WTC11 (cell line): ENCODE measurements at regions not wholly inside any gene's neighbourhood (a gene's known extent, or its start where the extent isn't known, plus 50 kb on each side); places are given as distances from the start of the nearest gene placed in this dataset.

ENCODE experiments used
- ATAC-seq: fragments of 200-7000 bp; cut with Tn5 transposase; 2 replicates; pipeline ENCODE4 v1.10.0; 2021; ENCODE audit warnings: mild to moderate bottlenecking, moderate library complexity
- CTCF ChIA-PET: fragments of 300-600 bp; sonication (Branson Sonifier 250); formaldehyde crosslinking; loops from one replicate; lab custom pipeline; 2021; ENCODE audit warnings: antibody characterized with exemption; lab: Charles Lee
- POLR2A ChIA-PET: fragments of 350-600 bp; sonication (Branson Sonifier 250); formaldehyde crosslinking; loops from one replicate; lab custom pipeline; 2021; ENCODE audit warnings: antibody characterized with exemption; lab: Charles Lee
- DNase-seq: peaks from one replicate; pipeline ENCODE4 v3.0.0; 2021; ENCODE audit warnings: low spot score
- H3K27ac Mint-ChIP-seq: 2 replicates; pipeline ENCODE4 v1.8.0; 2021; ENCODE audit warnings: mixed read lengths
- H3K27me3 Mint-ChIP-seq: 2 replicates; pipeline ENCODE4 v1.8.0; 2021; ENCODE audit warnings: low read depth, mild to moderate bottlenecking, moderate library complexity, mixed read lengths
- H3K36me3 Mint-ChIP-seq: 2 replicates; pipeline ENCODE4 v1.8.0; 2021; ENCODE audit warnings: mixed read lengths
- H3K4me1 Mint-ChIP-seq: 2 replicates; pipeline ENCODE4 v1.8.0; 2022; ENCODE audit warnings: mixed read lengths
- H3K4me3 Mint-ChIP-seq: 2 replicates; pipeline ENCODE4 v1.8.0; 2021; ENCODE audit warnings: mild to moderate bottlenecking, moderate library complexity, mixed read lengths
- H3K9me3 Mint-ChIP-seq: 2 replicates; pipeline ENCODE4 v1.8.0; 2021; ENCODE audit warnings: mixed read lengths
- AR ChIP-seq: fragments of 250-450 bp; sonication (Bioruptor Pico); IDR thresholded peaks from 2 replicates; pipeline ENCODE4 v1.9.0; 2021; ENCODE audit warnings: mild to moderate bottlenecking
- CBFB ChIP-seq: sonication (generic); formaldehyde crosslinking; IDR thresholded peaks from 2 replicates; pipeline ENCODE4 v1.8.1; 2022; ENCODE audit warnings: mild to moderate bottlenecking, low read depth, missing genetic modification reagents
- CREB1 ChIP-seq: sonication (generic); formaldehyde crosslinking; IDR thresholded peaks from 2 replicates; pipeline ENCODE4 v1.8.0; 2023; ENCODE audit warnings: mild to moderate bottlenecking, missing genetic modification reagents
- FOXJ3 ChIP-seq: sonication (generic); formaldehyde crosslinking; IDR thresholded peaks from 2 replicates; pipeline ENCODE4 v1.9.0; 2021; ENCODE audit warnings: missing genetic modification reagents, mild to moderate bottlenecking, borderline replicate concordance
- FOXK1 ChIP-seq: sonication (generic); formaldehyde crosslinking; IDR thresholded peaks from 2 replicates; pipeline ENCODE4 v1.8.0; 2022; ENCODE audit warnings: mild to moderate bottlenecking, moderate library complexity, missing genetic modification reagents
- IRF1 ChIP-seq: sonication (generic); formaldehyde crosslinking; IDR thresholded peaks from 2 replicates; pipeline ENCODE4 v1.8.0; 2023; ENCODE audit warnings: missing genetic modification reagents
- IRF2 ChIP-seq: sonication (generic); formaldehyde crosslinking; IDR thresholded peaks from 2 replicates; pipeline ENCODE4 v1.8.0; 2022; ENCODE audit warnings: low read depth, missing genetic modification reagents, borderline replicate concordance
- MXD4 ChIP-seq: fragments of 250-450 bp; sonication (Bioruptor Pico); IDR thresholded peaks from 2 replicates; pipeline ENCODE4 v1.8.0; 2021; ENCODE audit warnings: mild to moderate bottlenecking, moderate library complexity, borderline replicate concordance
- NFATC4 ChIP-seq: fragments of 250-450 bp; sonication (Bioruptor Pico); IDR thresholded peaks from 2 replicates; pipeline ENCODE4 v1.9.0; 2021; ENCODE audit warnings: mild to moderate bottlenecking
- SP1 ChIP-seq: sonication (generic); formaldehyde crosslinking; conservative IDR thresholded peaks from 2 replicates; pipeline ENCODE4 v1.8.1; 2022; ENCODE audit warnings: missing genetic modification reagents
- TEAD1 ChIP-seq: sonication (generic); formaldehyde crosslinking; IDR thresholded peaks from 2 replicates; pipeline ENCODE4 v1.8.0; 2022; ENCODE audit warnings: mild to moderate bottlenecking, missing genetic modification reagents
- TEAD4 ChIP-seq: sonication (generic); formaldehyde crosslinking; IDR thresholded peaks from 2 replicates; pipeline ENCODE4 v1.8.0; 2022; ENCODE audit warnings: mild to moderate bottlenecking, missing genetic modification reagents
- TP53 ChIP-seq: sonication (generic); formaldehyde crosslinking; IDR thresholded peaks from 2 replicates; pipeline ENCODE4 v1.8.1; 2023; ENCODE audit warnings: mild to moderate bottlenecking, missing genetic modification reagents
- USF2 ChIP-seq: sonication (generic); formaldehyde crosslinking; IDR thresholded peaks from 2 replicates; pipeline ENCODE4 v1.8.1; 2023; ENCODE audit warnings: mild to moderate bottlenecking, missing genetic modification reagents, moderate library complexity
- ZNF138 ChIP-seq: sonication (generic); formaldehyde crosslinking; conservative IDR thresholded peaks from 2 replicates; pipeline ENCODE4 v1.8.1; 2022; ENCODE audit warnings: mild to moderate bottlenecking, moderate library complexity, missing genetic modification reagents
- ZNF396 ChIP-seq: fragments of 250-450 bp; sonication (Bioruptor Pico); IDR thresholded peaks from 2 replicates; pipeline ENCODE4 v1.8.0; 2021; ENCODE audit warnings: mild to moderate bottlenecking, moderate library complexity, borderline replicate concordance
- ZNF416 ChIP-seq: fragments of 250-450 bp; sonication (Bioruptor Pico); IDR thresholded peaks from 2 replicates; pipeline ENCODE4 v1.9.0; 2021; ENCODE audit warnings: mild to moderate bottlenecking, inconsistent platforms
- ZNF532 ChIP-seq: fragments of 250-450 bp; sonication (Bioruptor Pico); IDR thresholded peaks from 2 replicates; pipeline ENCODE4 v1.9.0; 2021; ENCODE audit warnings: mild to moderate bottlenecking, borderline replicate concordance

GRCh38 chr16:59905131-59905530 lies 1171.0 kb upstream of the GOT2 start:
- ATAC-seq (no peak), DNase-seq (no peak)
- Mint-ChIP-seq H3K36me3 (no peaks in the 10 kb centered on the region), H3K4me1 (peaks cover 15% of the 10 kb centered on the region), H3K27ac (no peak overlapping the region), H3K27me3 (no peaks in the 10 kb centered on the region), H3K4me3 (no peak overlapping the region), H3K9me3 (no peaks in the 10 kb centered on the region)
- CTCF ChIA-PET = no interaction called here
- POLR2A ChIA-PET = no interaction called here
- no peak for TF ChIP-seq ZNF416 (CRISPR knock-in tag)

- no peak overlapping the region for H3K27ac Mint-ChIP-seq
- no peaks in the 10 kb centered on the region for H3K36me3 Mint-ChIP-seq
- H3K4me3 Mint-ChIP-seq = no peak overlapping the region
- POLR2A ChIA-PET = no interaction called here
- no peak for DNase-seq
- no peak for TF ChIP-seq FOXK1
- no peak for TF ChIP-seq AR
- no peak for TF ChIP-seq TEAD1
- TF ChIP-seq CBFB (CRISPR knock-in tag) = no peak
- TF ChIP-seq USF2 (CRISPR knock-in tag) = no peak
- TF ChIP-seq IRF1 (CRISPR knock-in tag) = no peak
- no peak for TF ChIP-seq TP53 (CRISPR knock-in tag)
- TF ChIP-seq SP1 (CRISPR knock-in tag) = no peak
- no peak for TF ChIP-seq MXD4
- no peak for TF ChIP-seq ZNF138 (CRISPR knock-in tag)
- TF ChIP-seq, all 79 proteins: peak for 0
- ATAC-seq = no peak
- Mint-ChIP-seq H3K9me3 (no peaks in the 10 kb centered on the region), H3K27me3 (no peaks in the 10 kb centered on the region), H3K4me1 (peaks cover 8% of the 10 kb centered on the region; the same call in 1 of the 2 replicates)
- CTCF ChIA-PET = no interaction called here
Measured at GRCh38 chr16:59899940-59900339, 1165.8 kb upstream of the GOT2 start.

GRCh38 chr16:59892376-59892775 lies 1158.3 kb upstream of the GOT2 start:
- Mint-ChIP-seq H3K9me3 (peaks cover 11% of the 10 kb centered on the region), H3K27ac (no peak overlapping the region), H3K4me3 (no peak overlapping the region), H3K27me3 (no peaks in the 10 kb centered on the region), H3K36me3 (no peaks in the 10 kb centered on the region), H3K4me1 (peaks cover 11% of the 10 kb centered on the region; the same call in 1 of the 2 replicates)
- CTCF ChIA-PET = no interaction called here
- DNase-seq (no peak), ATAC-seq (no peak)
- POLR2A ChIA-PET = no interaction called here
- no peak for TF ChIP-seq ZNF396 (CRISPR knock-in tag)
- TF ChIP-seq FOXJ3 = no peak
- TF ChIP-seq TEAD4 (CRISPR knock-in tag) = no peak
- no peak for TF ChIP-seq NFATC4 (CRISPR knock-in tag)
- TF ChIP-seq IRF2 (CRISPR knock-in tag) = no peak
- TF ChIP-seq SP1 (CRISPR knock-in tag) = no peak
- no peak for TF ChIP-seq FOXK1

GRCh38 chr16:59887856-59888255 lies 1153.7 kb upstream of the GOT2 start:
- Mint-ChIP-seq H3K4me1 (no peaks in the 10 kb centered on the region), H3K4me3 (no peak overlapping the region), H3K27me3 (no peaks in the 10 kb centered on the region), H3K36me3 (no peaks in the 10 kb centered on the region), H3K27ac (no peak overlapping the region), H3K9me3 (peaks cover 11% of the 10 kb centered on the region)
- no peak for ATAC-seq
- POLR2A ChIA-PET = no interaction called here
- CTCF ChIA-PET = no interaction called here
- DNase-seq = no peak
- TF ChIP-seq CREB1 (CRISPR knock-in tag) = no peak
- no peak for TF ChIP-seq ZNF532 (CRISPR knock-in tag)
- no peak for TF ChIP-seq FOXK1
